Breast epithelium (tissue), 3 donors: ENCODE measurements at regions not wholly inside any gene's neighbourhood (a gene's known extent, or its start where the extent isn't known, plus 50 kb on each side); places are given as distances from the start of the nearest gene placed in this dataset.

Experiments
- POLR2A ChIP-seq: fragments of 450-650 bp; IDR thresholded peaks from one replicate; pipeline ENCODE4 v1.6.1; 2016; ENCODE audit warnings: antibody characterized with exemption, mild to moderate bottlenecking, moderate library complexity
- TF ChIP-seq, protein P1 (sequence below), 3 donors: fragments of 450-650 bp; IDR thresholded peaks; one replicate each; pipeline ENCODE4 v1.5.1; 2016 to 2017; ENCODE audit warnings: antibody characterized with exemption in 3 of 3, mild to moderate bottlenecking in 3 of 3, moderate library complexity in 3 of 3

DNA sequence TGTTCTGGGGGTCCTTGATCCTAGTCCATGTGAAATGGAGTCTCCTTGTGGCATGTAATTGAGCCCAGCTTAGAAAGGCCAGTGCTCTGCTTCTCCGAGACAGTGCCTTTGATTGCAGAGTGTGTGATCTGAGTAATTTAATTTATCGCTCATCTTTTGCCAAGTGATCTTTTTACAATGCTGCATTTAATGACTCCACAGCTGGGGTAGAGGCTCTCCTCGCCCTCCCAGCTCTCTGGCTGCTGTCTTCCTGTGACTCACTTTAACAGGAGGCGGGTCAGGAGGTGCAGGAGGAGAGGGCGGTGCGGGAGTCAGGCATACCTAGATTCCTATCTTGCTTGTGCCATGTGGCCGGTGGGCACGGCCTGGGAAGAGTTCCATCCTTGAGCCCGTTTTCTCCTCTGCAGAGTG is 113.4 kb upstream of the FOXF1 start:
- TF ChIP-seq, protein P1, sequence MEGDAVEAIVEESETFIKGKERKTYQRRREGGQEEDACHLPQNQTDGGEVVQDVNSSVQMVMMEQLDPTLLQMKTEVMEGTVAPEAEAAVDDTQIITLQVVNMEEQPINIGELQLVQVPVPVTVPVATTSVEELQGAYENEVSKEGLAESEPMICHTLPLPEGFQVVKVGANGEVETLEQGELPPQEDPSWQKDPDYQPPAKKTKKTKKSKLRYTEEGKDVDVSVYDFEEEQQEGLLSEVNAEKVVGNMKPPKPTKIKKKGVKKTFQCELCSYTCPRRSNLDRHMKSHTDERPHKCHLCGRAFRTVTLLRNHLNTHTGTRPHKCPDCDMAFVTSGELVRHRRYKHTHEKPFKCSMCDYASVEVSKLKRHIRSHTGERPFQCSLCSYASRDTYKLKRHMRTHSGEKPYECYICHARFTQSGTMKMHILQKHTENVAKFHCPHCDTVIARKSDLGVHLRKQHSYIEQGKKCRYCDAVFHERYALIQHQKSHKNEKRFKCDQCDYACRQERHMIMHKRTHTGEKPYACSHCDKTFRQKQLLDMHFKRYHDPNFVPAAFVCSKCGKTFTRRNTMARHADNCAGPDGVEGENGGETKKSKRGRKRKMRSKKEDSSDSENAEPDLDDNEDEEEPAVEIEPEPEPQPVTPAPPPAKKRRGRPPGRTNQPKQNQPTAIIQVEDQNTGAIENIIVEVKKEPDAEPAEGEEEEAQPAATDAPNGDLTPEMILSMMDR (IDR thresholded peaks at IDR 0.05) = no peak
- TF ChIP-seq POLR2A = no peak
